Smooth muscle cell (in vitro differentiated cells): ENCODE measurements at regions not wholly inside any gene's neighbourhood (a gene's known extent, or its start where the extent isn't known, plus 50 kb on each side); places are given as distances from the start of the nearest gene placed in this dataset.

ENCODE experiments used
- DNase-seq: peaks from one replicate; lab custom pipeline; 2025; ENCODE audit not compliant: unreplicated experiment; lab: John Stamatoyannopoulos, UW
- H2AFZ ChIP-seq: fragments of 200-600 bp; sonication (generic); 2 replicates; pipeline ENCODE4 v1.6.0; 2016; ENCODE audit warnings: antibody characterized with exemption, low read depth, mild to moderate bottlenecking
- H3F3A ChIP-seq: fragments of 200-600 bp; sonication (generic); 2 replicates; pipeline ENCODE4 v1.6.0; 2017; ENCODE audit warnings: antibody characterized with exemption, low read depth
- H3K27ac ChIP-seq: fragments of 200-600 bp; sonication (generic); 2 replicates; pipeline ENCODE4 v1.5.1; 2016; ENCODE audit warnings: low read depth, mild to moderate bottlenecking
- H3K27me3 ChIP-seq: fragments of 200-600 bp; sonication (generic); 2 replicates; pipeline ENCODE4 v1.6.1; 2016; ENCODE audit warnings: low read depth, mild to moderate bottlenecking
- H3K36me3 ChIP-seq: fragments of 200-600 bp; sonication (generic); 2 replicates; pipeline ENCODE4 v1.5.1; 2016; ENCODE audit warnings: low read depth
- H3K4me1 ChIP-seq: fragments of 200-600 bp; sonication (generic); 2 replicates; pipeline ENCODE4 v1.5.1; 2016; ENCODE audit warnings: low read depth
- H3K4me2 ChIP-seq: fragments of 200-600 bp; sonication (generic); 2 replicates; pipeline ENCODE4 v1.6.0; 2016; ENCODE audit warnings: mild to moderate bottlenecking
- H3K4me3 ChIP-seq: fragments of 200-600 bp; sonication (generic); 2 replicates; pipeline ENCODE4 v1.5.1; 2016; ENCODE audit warnings: mild to moderate bottlenecking
- H3K79me2 ChIP-seq: fragments of 200-600 bp; sonication (generic); 2 replicates; pipeline ENCODE4 v1.6.0; 2016; ENCODE audit warnings: low read depth, mild to moderate bottlenecking
- H3K9ac ChIP-seq: fragments of 200-600 bp; sonication (generic); 2 replicates; pipeline ENCODE4 v1.6.0; 2016; ENCODE audit warnings: low read depth
- H3K9me3 ChIP-seq: fragments of 200-600 bp; sonication (generic); replicated peaks from 2 replicates; pipeline ENCODE4 v1.5.1; 2016; ENCODE audit warnings: low read depth
- H4K20me1 ChIP-seq: fragments of 200-600 bp; sonication (generic); 2 replicates; pipeline ENCODE4 v1.6.0; 2016; ENCODE audit warnings: low read depth
- WGBS: methylation state at CpG from one replicate; pipeline ENCODE4 v1.1.7; 2016; ENCODE audit warnings: low lambda C conversion rate; 5-methylcytosine and 5-hydroxymethylcytosine counted together
- TF ChIP-seq, protein P1 (sequence below): fragments of 200-600 bp; sonication (generic); IDR thresholded peaks from 2 replicates; pipeline ENCODE4 v1.5.1; 2017; ENCODE audit warnings: borderline replicate concordance, mild to moderate bottlenecking, antibody characterized with exemption; ENCODE audit not compliant: insufficient read depth, poor library complexity, severe bottlenecking

GRCh38 chr15:61527836-61528580 is 298.9 kb upstream of the RORA start:
- Histone ChIP-seq H2AFZ (peak overlapping the region; percentile 72), H3K9ac (no peak overlapping the region), H3K27me3 (no peaks in the 10 kb centered on the region), H3K79me2 (no peaks in the 10 kb centered on the region), H3F3A (no peaks in the 10 kb centered on the region), H4K20me1 (no peaks in the 10 kb centered on the region), H3K9me3 (no peaks in the 10 kb centered on the region), H3K4me3 (no peak overlapping the region), H3K4me2 (peak overlapping the region; percentile 17), H3K36me3 (no peaks in the 10 kb centered on the region), H3K4me1 (peaks cover 14% of the 10 kb centered on the region), H3K27ac (peak overlapping the region; percentile 0)
- TF ChIP-seq, protein P1, sequence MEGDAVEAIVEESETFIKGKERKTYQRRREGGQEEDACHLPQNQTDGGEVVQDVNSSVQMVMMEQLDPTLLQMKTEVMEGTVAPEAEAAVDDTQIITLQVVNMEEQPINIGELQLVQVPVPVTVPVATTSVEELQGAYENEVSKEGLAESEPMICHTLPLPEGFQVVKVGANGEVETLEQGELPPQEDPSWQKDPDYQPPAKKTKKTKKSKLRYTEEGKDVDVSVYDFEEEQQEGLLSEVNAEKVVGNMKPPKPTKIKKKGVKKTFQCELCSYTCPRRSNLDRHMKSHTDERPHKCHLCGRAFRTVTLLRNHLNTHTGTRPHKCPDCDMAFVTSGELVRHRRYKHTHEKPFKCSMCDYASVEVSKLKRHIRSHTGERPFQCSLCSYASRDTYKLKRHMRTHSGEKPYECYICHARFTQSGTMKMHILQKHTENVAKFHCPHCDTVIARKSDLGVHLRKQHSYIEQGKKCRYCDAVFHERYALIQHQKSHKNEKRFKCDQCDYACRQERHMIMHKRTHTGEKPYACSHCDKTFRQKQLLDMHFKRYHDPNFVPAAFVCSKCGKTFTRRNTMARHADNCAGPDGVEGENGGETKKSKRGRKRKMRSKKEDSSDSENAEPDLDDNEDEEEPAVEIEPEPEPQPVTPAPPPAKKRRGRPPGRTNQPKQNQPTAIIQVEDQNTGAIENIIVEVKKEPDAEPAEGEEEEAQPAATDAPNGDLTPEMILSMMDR: no peak
- no peak for DNase-seq
- 41% methylated on average over 9 of the region's 9 CpGs for WGBS

DNA sequence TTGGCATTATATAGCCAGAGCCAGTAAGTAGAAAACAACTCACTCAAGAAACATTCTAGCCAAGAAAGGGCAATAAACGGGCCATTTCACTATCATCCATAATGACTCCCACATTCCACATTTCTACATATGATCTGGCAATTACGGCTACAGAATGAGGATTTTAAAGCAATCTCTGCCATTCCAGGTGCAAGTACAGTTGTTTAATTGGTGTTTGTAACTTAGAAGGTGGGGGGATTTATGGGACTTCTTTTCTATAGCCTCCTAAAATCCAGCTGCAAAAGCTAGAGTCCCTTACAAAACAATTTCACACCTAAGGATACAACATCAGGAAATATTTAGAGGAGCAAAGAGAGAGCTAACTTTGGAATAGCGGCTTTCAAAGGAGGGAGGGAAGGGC is 295.4 kb upstream of the RORA start:
- Histone ChIP-seq H3K36me3 (no peaks in the 10 kb centered on the region), H3K4me1 (peaks cover 14% of the 10 kb centered on the region), H4K20me1 (no peaks in the 10 kb centered on the region), H3K9ac (no peak overlapping the region), H2AFZ (no peak overlapping the region), H3K9me3 (no peaks in the 10 kb centered on the region), H3K79me2 (no peaks in the 10 kb centered on the region), H3K4me3 (no peak overlapping the region), H3K27me3 (no peaks in the 10 kb centered on the region), H3F3A (no peaks in the 10 kb centered on the region), H3K4me2 (no peak overlapping the region), H3K27ac (no peak overlapping the region)
- WGBS: 81% methylated on average over 3 of the region's 3 CpGs
- DNase-seq: no peak
- TF ChIP-seq, protein P1: no peak

DNA sequence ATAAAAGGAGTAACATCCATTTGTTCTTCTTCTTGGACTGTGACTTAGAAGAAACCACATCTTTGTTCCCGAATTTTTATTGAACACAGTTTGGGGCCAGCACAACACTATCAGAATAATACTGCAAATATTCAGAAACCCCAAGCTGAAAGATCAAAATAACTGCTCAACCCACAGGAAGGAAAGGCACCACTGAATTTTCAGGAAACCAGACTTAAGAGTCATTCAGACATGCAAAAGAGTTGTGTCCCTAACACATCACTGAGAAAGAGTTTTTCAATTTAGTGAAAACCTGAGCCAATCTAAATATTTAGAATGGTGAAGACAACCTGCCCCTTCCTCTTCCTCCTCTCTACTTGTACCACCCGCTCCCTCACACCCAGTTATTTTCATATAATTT is 295.0 kb upstream of the RORA start:
- Histone ChIP-seq H3K9ac (no peak overlapping the region), H3F3A (no peaks in the 10 kb centered on the region), H3K4me3 (no peak overlapping the region), H3K9me3 (no peaks in the 10 kb centered on the region), H3K4me1 (peaks cover 14% of the 10 kb centered on the region), H3K27ac (no peak overlapping the region), H3K27me3 (no peaks in the 10 kb centered on the region), H4K20me1 (no peaks in the 10 kb centered on the region), H3K4me2 (no peak overlapping the region), H3K36me3 (no peaks in the 10 kb centered on the region), H2AFZ (no peak overlapping the region), H3K79me2 (no peaks in the 10 kb centered on the region)
- 71% methylated on average over 2 of the region's 2 CpGs for WGBS
- TF ChIP-seq, protein P1: no peak
- no peak for DNase-seq

- Histone ChIP-seq H4K20me1 (no peaks in the 10 kb centered on the region), H2AFZ (no peak overlapping the region), H3K4me3 (no peak overlapping the region), H3K27me3 (no peaks in the 10 kb centered on the region), H3K4me2 (no peak overlapping the region), H3K27ac (no peak overlapping the region), H3K9ac (no peak overlapping the region), H3K79me2 (no peaks in the 10 kb centered on the region), H3K9me3 (no peaks in the 10 kb centered on the region), H3K4me1 (peaks cover 6% of the 10 kb centered on the region), H3F3A (no peaks in the 10 kb centered on the region), H3K36me3 (no peaks in the 10 kb centered on the region)
- DNase-seq: no peak
- TF ChIP-seq, protein P1: no peak
Measured at GRCh38 chr15:61522411-61522810, 293.3 kb upstream of the RORA start.
